ENCODE measurements at regions not wholly inside any gene's neighbourhood (a gene's known extent, or its start where the extent isn't known, plus 50 kb on each side); places are given as distances from the start of the nearest gene placed in this dataset.

GRCh38 chr5:126108470-126108869 is 314.7 kb upstream of the GRAMD2B start:
- TF ChIP-seq CTCF (IDR thresholded peaks at IDR 0.05), result no peak
- no peak for TF ChIP-seq POLR2A (IDR thresholded peaks at IDR 0.05)
- ATAC-seq, result no peak
- Histone ChIP-seq H3K4me1 (no peaks in the 10 kb centered on the region), H3K9me3 (peaks cover 0 to 12% (median 0%) of the 10 kb centered on the region in 12 donors), H3K36me3 (no peaks in the 10 kb centered on the region), H3K27me3 (no peaks in the 10 kb centered on the region), H3K27ac (no peak overlapping the region), H3K4me3 (no peak overlapping the region)
- intact Hi-C loops (cut with DNase I), result no loop called here
- WGBS, 4 donors, result 70 to 85% (median 76%) methylated on average over 5 of the region's 5 CpGs
- DNase-seq, result no peak

GRCh38 chr5:126115059-126115629 is 308.1 kb upstream of the GRAMD2B start:
- ATAC-seq (no peak), DNase-seq (no peak)
- intact Hi-C loops (cut with DNase I), result no loop called here
- Histone ChIP-seq H3K4me3 (no peak overlapping the region), H3K27me3 (no peaks in the 10 kb centered on the region), H3K9me3 (peaks cover 0 to 13% (median 0%) of the 10 kb centered on the region in 12 donors), H3K36me3 (no peaks in the 10 kb centered on the region), H3K4me1 (no peaks in the 10 kb centered on the region), H3K27ac (no peak overlapping the region)
- WGBS, 4 donors, result 34 to 48% (median 41%) methylated on average over 2 of the region's 2 CpGs
- TF ChIP-seq POLR2A (IDR thresholded peaks at IDR 0.05) (no peak), CTCF (IDR thresholded peaks at IDR 0.05) (no peak)

GRCh38 chr5:126117044-126117443 is 306.2 kb upstream of the GRAMD2B start:
- Histone ChIP-seq H3K36me3 (no peaks in the 10 kb centered on the region), H3K4me1 (no peaks in the 10 kb centered on the region), H3K27ac (no peak overlapping the region), H3K27me3 (no peaks in the 10 kb centered on the region), H3K9me3 (peaks cover 0 to 13% (median 0%) of the 10 kb centered on the region in 12 donors), H3K4me3 (no peak overlapping the region)
- no peak for DNase-seq
- ATAC-seq, result no peak
- TF ChIP-seq POLR2A (IDR thresholded peaks at IDR 0.05) (no peak), CTCF (IDR thresholded peaks at IDR 0.05) (no peak)
- 69 to 83% (median 75%) methylated on average over 1 of the region's 1 CpG for WGBS, 4 donors
- intact Hi-C loops (cut with DNase I), result no loop called here

GRCh38 chr5:126119887-126120442 is 303.2 kb upstream of the GRAMD2B start:
- Histone ChIP-seq H3K4me1 (peaks cover 0 to 7% (median 0%) of the 10 kb centered on the region in 12 donors), H3K36me3 (no peaks in the 10 kb centered on the region), H3K27ac (no peak overlapping the region), H3K4me3 (no peak overlapping the region), H3K9me3 (peaks cover 0 to 5% (median 0%) of the 10 kb centered on the region in 12 donors), H3K27me3 (no peaks in the 10 kb centered on the region)
- intact Hi-C loops (cut with DNase I), result no loop called here
- TF ChIP-seq CTCF (IDR thresholded peaks at IDR 0.05), result no peak
- no peak for TF ChIP-seq POLR2A (IDR thresholded peaks at IDR 0.05)
- ATAC-seq, result no peak
- 82 to 89% (median 88%) methylated on average over 4 of the region's 4 CpGs for WGBS, 4 donors
- no peak for DNase-seq
